ENCODE measurements at regions not wholly inside any gene's neighbourhood (a gene's known extent, or its start where the extent isn't known, plus 50 kb on each side); places are given as distances from the start of the nearest gene placed in this dataset.

DNA sequence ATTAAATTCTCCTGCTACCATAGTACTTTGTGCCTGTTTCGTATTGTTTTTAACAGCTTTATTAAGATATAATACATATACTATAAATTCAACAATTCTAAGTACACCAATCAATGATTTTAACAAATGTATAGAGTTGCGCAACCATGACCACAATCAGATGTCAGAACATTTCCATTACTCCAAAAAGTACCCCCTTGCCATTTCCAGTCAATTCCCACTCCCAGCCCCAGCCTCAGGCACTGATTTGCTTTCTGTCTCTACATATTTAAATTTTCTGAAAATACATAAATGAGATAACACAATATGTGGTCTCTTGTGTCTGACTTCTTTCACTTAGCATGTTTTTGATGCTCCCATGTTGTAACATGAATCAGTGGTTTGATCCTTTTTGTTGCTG, 193.9 kb downstream of the FIGN start:
- no peak for DNase-seq

DNA sequence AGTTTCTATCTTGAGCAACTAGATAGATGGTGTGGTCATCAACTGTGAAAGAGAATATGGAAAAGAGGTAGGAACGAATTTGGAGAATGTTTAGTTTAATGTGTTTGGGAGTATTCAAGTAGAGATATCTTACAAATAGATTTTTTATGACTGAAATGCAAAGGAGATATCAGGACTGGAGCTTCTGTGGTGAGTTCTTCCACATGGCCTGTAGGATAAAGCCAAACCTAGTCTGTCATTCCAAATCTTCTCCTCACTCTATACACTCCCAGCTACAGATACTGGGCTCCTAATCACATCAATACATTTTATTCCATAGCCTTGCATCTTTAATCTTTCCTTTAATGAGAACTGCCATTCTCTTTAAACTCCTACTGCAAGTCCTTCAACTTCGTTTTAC, 194.3 kb downstream of the FIGN start:
- no peak for DNase-seq

DNA sequence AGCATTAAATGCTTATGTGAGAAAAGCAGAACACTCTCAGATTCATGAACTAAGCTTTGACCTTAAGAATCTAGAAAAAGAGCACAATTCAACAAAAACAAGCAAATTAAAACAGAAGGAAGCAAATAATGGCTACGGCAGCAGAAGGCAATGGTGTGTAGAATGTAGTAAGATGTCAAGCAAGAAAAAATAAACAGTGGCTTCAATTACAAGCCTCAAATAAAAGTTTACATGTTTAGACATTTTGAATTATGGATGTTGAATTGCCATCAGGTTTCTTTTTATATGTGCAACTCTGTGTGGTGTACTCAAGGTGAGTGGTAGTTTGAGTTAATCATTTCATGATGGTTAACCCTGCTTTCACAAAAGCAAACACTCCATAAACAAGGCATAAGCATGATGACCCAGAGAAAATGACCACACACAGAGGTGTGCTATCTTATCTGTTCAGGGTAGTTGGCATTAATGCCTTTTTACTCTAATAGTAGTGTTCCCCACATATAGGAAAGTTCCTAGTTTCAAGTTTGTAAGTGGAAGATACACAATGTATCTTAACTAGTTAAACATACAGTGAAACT, 207.1 kb downstream of the FIGN start:
- no peak for DNase-seq

DNA sequence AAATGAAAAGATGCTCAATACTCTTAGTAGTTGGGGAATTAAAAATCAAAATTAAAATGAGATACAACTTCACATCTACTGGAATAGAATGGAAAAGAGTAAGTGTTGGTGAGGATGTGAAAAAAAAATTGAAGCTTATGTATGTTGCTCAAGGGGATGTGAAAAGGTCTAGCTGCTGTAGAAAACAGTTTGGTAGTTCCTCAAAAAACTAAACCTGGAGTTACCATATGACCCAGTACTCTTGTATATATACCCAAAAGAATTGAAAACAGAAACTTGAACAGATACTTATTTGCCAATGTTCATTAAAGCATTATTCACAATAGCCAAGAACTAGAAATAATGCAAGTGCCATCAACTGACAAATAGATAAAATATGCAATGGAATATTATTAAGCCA, 208.4 kb downstream of the FIGN start:
- no peak for DNase-seq

DNA sequence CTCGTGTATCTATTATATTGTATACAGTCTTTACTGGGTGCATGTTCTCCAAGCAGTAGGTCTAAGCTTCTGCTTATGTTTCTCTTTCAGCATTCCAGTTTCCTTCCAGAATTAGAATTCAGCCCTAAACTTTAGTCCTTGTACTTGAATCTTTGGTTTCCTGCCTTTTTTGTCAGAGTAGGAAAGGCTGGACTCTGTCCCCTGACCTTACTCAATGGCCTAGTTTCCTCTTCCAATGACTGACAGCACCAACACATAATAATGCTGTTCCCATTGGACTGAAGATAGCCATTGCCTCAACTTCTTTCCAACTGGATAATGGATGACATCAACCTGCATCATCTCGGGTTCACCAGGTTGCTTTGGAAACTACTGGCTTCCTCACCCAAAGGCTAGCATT, 217.0 kb downstream of the FIGN start:
- DNase-seq, result no peak

DNA sequence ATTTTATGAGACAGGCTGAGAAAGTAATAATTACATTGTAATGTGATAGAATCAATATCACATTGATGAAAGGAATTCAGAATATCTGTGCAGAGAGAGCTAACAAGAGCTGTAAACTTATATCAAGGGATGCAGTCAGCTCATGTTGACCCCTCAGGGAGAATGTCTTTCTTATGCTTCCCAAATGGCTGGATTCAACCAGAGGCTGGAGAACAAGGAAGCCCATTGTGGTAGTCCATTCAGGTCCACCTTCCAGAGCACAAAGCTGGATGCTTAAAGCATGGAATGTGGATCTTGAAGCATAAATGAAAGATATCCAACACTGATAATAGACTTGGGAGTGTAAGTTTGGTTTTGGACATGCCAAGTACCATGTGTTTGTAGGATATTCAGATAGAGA, 220.0 kb downstream of the FIGN start:
- DNase-seq, result no peak

DNA sequence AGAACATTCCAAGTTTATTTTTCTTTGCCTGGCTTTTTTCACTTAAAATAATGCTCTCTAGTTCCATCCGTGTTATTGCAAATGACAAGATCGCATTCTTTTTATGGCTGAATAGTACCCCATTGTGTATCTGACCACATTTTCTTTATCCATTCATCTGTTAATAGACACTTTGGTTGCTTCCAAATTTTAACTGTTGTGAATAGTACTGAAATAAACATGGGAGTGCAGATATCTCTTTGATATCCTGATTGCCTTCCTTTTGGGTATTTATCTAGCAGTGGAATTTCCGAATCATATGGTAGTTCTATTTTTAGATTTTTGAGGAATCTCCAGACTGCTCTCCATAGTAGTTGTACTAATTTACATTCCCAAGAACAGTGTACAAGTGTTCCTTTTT, 230.5 kb downstream of the FIGN start:
- no peak for DNase-seq

DNA sequence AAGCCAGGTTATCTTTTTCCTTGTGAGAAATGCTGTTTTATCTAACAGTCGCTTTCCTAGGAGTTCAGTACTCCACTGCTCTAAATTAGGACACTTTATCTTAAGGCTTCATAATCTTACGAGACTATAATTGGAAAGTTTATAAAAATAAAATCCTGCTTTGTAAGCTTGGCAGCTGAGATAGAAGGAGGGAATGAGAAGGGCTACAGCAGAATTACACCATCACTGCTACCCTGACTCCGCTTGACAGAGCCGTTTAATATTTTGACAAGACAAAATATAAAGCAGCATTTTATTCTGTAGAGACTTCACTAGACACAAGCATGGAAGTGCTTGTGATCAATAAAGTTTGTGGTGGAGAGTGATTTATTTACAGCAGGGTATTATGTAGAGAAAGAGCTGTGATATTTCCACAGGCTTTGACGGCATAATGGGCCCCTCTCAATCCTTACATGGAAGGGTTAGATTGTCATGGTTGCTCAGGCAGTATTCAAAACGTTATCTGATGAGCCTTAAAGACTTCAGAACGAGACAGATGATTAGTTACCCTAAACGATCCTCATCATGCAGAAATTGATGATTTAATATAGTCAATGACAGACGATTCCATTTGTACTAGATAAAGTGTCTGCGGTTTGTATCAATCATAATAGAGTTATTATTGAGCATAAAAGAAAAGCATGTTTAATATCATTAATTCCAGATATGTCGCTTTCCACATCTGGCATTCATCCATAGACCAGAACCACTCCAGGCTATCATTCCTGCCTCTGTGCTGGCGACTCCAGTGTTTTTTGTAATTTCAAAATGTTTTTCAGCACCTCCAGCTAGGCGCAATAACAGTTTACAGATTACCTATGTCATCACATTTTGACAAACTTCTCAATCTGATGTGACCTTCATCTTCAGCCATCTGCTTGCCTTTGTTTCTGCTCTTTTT, 242.2 kb downstream of the FIGN start:
- no peak for DNase-seq

DNA sequence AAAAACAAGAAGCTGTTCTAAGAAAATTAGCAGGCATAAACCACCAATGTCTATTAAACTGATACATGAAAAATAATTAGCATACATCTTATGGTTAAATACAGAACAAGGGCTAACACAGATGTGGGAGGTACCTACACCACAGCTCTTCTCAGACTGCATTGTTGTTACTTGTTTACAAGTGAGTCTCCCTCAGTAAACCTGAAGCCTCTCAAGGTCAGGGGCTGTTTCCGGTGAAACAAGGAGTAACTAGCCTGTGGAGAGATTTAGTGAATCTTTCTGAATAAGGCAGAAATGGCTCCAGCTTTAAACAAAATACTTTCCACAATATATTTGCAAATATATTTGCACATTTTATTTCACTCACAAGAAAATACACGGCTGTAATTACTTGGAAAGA, 244.0 kb downstream of the FIGN start:
- DNase-seq, result no peak

DNA sequence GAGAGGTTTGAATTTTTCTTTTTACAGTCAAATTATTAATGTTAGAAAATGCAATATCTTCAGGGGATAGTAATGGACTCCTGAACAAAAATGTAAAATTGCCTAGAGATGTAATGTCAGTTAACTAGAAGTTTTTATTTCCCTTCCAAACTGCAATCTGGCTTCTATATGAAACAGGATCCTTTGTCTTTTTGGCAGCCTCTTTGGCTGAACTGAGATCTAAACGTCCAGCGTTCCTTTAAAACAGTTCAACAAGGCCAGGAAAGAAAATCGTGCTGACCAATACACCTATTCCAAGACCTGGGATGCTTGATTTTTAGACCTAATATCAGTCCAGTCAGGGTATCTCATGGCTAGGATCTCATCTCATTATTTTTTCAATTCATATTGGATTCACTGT, 245.5 kb downstream of the FIGN start:
- no peak for DNase-seq

DNA sequence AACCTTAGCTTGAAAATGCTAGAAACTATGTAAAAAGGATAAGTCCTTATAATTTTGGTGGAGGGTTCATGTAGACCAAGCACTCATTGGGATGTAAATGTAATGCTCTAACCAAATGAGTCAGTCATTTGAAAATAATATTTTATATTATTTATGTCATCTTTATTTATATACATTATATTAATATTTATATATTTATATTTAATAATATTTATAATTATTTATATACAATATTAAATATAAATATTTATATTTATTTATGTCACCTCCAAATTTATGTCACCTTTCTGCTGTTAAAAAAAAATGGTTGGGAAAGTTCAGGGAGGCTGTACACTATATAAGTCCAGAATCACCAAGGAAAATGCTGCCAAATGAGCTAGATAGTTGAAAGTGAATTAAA, 254.3 kb downstream of the FIGN start:
- DNase-seq, result no peak

DNA sequence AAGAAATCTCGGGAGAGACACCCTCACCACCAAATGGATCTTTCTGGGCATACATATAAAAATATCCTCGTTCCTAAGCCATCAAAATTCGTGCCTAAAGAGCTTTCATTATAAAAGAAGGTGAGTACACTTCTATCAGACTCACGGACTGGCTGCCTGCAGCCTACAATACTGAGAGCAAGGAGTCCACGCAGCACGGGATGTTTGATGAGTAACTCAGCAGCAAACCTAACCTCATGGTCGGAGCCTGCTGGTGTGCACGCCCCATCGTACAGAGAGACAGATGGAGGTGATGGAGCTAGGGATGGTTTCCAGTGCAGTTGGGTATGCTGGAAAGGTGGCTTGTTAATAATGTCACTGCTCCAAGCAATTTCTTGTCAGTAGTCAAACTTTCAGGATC, 256.2 kb downstream of the FIGN start:
- no peak for DNase-seq

DNA sequence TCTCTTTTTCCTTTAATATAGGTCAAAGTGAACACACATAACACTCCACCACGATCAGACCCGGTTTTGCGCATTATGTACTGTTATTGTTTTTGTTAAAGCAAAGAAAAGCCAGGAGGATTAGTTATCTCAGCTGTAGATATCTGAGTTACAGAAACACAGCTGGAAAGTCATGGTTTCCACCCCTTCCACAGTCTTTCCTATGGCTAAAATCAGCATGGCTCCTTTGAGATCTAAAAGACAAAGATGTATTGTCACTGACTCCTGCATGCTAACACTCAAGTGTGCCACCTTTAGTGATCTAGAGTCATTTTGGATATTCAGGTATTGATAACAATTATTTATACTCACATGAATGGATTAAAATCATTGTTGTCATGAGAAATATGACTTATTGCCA, 260.0 kb downstream of the FIGN start:
- DNase-seq, result no peak

DNA sequence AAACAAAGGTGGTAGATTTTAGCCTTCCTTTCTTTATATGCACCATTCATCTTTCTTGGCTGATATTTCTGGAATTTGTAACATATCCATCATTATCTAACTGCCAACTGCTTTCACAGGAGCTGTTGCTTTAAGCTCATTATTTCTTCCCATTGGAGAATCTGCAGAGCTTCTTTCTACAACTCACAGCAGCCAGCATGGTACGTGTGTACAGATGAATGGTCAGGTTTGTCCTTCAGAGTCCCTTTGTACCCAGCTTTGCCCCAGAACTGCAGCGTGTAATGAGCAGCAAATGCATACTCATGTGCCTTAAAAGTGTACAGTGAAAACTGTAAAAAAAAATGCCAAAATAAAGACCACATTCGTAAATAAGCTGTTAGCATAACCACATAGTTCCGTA, 260.9 kb downstream of the FIGN start:
- no peak for DNase-seq

DNA sequence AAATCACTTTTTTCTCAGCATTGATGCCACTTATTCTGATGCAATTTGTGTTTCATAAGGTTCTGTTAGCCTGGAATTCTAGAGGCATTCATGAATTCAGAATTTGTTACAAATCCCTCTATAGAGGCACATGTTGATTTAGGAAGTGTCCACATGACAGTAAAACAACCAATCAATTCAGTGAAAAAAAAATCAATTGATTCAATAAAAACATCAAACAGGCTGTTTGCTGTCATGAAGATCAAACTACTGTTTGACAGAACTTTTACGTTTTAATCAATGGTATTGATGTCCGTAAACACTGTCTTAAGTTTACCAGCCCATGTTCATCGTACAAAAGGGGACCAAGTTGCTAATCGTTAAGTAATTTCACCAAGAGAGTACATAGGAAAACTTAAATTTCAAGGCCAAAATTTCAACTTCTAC, 261.5 kb downstream of the FIGN start:
- DNase-seq, result no peak

DNA sequence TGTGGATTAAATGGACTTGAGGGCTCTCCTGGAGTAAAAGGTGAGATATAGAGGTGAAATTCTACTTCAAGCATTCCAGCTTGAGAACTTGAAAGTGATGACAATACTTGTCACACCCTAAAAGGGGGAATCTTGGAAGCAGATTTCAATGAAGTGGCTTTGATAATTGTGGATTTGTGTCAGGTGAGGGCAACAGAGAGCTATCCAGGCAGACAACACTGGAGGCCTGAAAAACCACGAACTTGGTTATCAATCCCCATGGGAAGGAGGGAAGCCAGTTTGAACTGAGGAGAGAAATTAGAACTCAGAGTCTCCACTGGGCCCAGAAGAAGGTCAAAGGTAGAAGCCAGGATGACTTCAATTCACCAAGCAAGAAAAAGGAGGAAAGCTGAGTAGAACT, 263.9 kb downstream of the FIGN start:
- no peak for DNase-seq

DNA sequence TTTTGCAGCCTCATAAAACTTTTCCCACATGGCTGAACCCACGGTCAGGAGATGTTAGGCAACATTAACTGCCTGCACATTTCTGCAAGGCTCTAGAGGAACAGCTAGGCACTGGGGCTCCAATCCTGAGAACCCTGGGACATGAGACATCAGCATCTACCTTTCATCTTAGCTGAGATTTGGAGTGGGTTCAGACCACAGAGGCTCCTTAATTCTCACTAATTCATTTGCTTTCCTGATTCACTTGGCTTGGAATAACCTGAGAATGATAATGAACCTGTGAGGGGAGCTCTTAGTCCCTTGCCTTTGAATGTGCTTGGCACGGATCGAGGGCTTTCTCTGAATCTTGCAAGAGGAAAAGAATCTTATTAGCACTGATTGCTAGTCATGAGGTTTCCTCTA, 266.2 kb downstream of the FIGN start:
- DNase-seq, result no peak

DNA sequence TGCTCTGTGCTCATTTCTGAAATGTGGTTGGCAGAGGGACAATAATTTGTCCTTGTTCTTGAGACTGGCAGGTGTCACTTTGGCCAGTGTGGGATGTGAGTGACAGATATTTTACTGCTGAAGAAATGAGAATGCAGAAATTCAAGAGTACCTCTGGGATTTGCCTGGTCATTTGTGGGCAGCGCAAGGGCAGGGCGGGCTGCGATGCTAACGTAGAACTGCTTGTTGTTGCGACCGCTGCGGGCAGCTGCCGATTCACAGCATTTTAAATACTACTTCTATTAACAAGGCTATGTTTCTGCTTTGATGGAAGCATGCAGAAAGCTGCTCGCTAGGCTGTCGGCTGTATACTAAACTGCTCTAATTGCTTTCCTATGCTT, 268.6 kb downstream of the FIGN start:
- DNase-seq, result no peak

DNA sequence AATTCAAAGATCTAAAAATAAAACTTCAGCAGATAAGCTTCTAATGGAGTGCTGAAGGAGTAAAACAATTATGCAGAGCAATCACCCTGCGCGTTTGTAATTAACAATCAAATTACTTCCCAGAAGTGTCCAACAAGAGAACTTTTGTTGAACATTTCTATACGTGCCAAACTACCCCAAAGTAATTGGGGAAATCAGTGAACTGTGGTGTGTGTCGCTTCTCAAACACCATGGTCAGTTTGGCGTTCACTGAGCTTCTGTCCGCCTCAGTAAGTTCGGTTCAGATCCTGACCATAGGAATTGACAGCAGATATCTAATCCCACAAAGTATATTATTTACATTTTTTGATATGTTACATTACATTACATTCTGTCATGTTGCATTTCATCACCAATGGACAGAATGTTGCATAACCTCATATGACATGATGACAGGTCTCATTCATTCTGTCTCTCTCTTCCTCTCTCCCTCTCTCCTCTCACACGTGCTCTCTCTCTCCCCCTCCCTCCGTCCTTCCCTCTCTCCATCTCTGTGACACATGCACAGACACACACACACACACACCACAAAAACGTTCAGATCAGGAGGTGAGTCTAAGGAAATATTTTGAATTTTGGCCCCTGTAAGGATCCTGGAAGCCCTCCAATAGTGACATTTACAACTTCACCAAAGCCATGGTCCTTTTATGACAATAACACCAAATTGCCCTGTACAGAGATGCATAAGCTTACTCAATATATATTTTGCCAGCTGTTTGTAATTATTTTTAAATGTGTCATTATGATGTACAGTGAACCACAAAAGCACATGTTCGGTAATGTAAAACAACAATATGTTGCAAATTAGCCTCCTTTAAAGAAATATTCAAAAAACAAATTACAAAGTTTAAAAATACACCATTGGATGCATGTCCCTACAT, 269.2 kb downstream of the FIGN start:
- DNase-seq, result no peak

DNA sequence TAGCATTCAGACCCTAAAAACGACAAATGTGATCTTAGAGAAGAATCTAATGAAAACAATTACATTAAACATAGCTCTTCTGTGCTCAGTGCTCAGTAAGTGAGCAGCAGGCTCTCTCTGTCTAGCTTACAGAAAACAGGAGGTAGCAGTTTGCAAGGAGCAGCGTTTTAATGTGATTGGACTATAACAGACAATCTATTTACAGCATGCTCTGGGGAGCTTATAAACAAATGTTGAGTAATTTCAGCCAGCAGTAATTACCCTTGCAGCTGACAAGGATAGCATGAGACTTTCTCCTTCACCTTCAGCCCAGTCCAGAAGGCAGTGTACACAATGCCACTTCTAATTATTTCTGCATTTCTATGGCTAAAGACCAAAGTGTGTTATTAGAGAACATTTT, 270.4 kb downstream of the FIGN start:
- no peak for DNase-seq

DNA sequence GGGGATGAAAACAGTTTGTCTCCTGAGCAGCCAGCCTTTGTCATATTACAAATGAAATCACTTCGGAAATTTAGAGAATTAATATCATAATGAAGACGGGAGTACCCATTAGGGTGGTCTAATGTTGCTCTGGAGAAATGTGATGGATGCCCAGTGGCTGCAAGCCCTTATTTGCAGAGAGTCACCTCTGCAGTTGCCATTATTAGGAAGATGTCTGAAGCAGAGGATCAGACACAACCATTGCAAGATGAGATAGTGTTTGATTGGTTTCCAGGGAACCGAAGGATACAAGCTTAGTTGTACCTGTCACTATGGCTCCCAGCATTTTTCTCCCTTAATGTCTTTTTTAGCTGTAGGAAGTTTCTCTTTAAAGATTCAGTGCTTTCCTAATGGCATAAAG, 272.4 kb downstream of the FIGN start:
- no peak for DNase-seq

DNA sequence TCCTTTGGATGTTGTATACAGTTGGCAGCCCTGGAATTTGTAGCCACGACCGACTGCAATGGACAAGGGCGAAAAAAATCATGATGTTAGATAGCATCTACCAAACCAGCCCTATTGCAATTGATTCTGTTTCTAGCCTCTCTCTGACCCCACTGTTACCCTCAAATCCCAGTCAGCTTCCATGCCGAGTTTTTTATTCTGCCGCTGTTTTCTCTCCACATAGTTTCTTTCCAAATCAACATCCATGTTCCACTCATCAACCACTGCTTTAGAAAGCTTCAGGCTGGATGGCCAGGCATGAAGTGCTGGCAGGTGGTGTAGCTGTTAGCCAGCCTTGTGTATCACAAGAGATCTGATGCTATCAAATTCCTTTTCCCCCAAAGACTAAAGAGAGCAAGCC, 272.8 kb downstream of the FIGN start:
- DNase-seq, result no peak

DNA sequence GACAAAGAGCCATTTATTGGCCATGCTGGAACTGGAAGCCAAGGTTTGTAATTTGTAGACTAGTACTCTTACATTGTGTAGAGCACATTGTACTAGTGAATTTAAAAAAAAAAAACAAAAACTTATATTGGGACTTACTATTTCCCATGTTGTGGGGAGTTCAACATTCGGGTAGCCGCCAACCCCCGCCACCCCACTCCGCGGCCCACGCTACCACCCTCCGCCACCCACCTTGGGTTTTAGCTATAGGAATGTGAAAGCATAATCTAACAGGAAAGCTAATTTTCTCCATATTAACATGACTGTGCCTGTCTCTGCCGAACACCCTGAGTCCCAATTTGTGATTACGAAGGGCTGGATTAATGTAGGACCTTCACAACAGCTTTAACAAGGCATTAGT, 275.8 kb downstream of the FIGN start:
- DNase-seq, result no peak
